Gastrocnemius medialis (tissue), 4 donors: ENCODE measurements at regions not wholly inside any gene's neighbourhood (a gene's known extent, or its start where the extent isn't known, plus 50 kb on each side); places are given as distances from the start of the nearest gene placed in this dataset.

Experiments used
- CTCF ChIP-seq, 5 experiments: fragments of 450-650 bp in 3 of 5; fragments of 200-600 bp in 2 of 5; sonication (generic) in 2 of 5; IDR thresholded peaks in 4 of 5; conservative IDR thresholded peaks in 1 of 5; 1 replicate in 4 of 5; 2 replicates in 1 of 5; pipeline ENCODE4 v1.5.1; 2016 to 2019; ENCODE audit warnings: antibody characterized with exemption in 5 of 5, mild to moderate bottlenecking in 3 of 5, moderate library complexity in 3 of 5
- POLR2A ChIP-seq, 2 donors: fragments of 450-650 bp; IDR thresholded peaks; one replicate each; pipeline ENCODE4 v1.6.1; 2017; ENCODE audit warnings: antibody characterized with exemption in 2 of 2, mild to moderate bottlenecking in 2 of 2, moderate library complexity in 2 of 2

GRCh38 chr6:48318670-48319069 is 207.7 kb upstream of the PTCHD4 start:
- TF ChIP-seq CTCF (IDR thresholded peaks at IDR 0.05 in 4 of 5, conservative IDR thresholded peaks at IDR 0.05 in 1 of 5) = no peak
- no peak for TF ChIP-seq POLR2A (IDR thresholded peaks at IDR 0.05)
